Ecto neural progenitor cell (in vitro differentiated cells): ENCODE measurements at regions not wholly inside any gene's neighbourhood (a gene's known extent, or its start where the extent isn't known, plus 50 kb on each side); places are given as distances from the start of the nearest gene placed in this dataset.

Experiments used
- DNase-seq: peaks from one replicate; pipeline ENCODE4 v3.0.0-alpha.2; 2018; ENCODE audit warnings: low spot score

- DNase-seq: peak; percentile 89
These were observed 106.9 kb upstream of the GPR26 start for GRCh38 chr10:123559066-123559822.

- DNase-seq: no peak
These were observed 106.4 kb upstream of the GPR26 start for GRCh38 chr10:123559823-123560092.

- DNase-seq: peak; percentile 38
These were observed 105.6 kb upstream of the GPR26 start for GRCh38 chr10:123560301-123561140.

- DNase-seq: no peak
These were observed 105.1 kb upstream of the GPR26 start for GRCh38 chr10:123561141-123561440.

GRCh38 chr10:123562387-123562786 is 103.8 kb upstream of the GPR26 start:
- peak; percentile 20 for DNase-seq

GRCh38 chr10:123562811-123563580 is 103.2 kb upstream of the GPR26 start:
- DNase-seq: peak; percentile 31

GRCh38 chr10:123563581-123563855 is 102.6 kb upstream of the GPR26 start:
- peak; percentile 27 for DNase-seq

- peak; percentile 18 for DNase-seq
These were observed 102.2 kb upstream of the GPR26 start for GRCh38 chr10:123563994-123564393.

GRCh38 chr10:123564631-123565030 is 101.5 kb upstream of the GPR26 start:
- DNase-seq: no peak

- DNase-seq: peak; percentile 10
These were observed 100.2 kb upstream of the GPR26 start for GRCh38 chr10:123565691-123566660.

- DNase-seq: no peak
These were observed 98.0 kb upstream of the GPR26 start for GRCh38 chr10:123567984-123568739.

GRCh38 chr10:123568751-123569150 is 97.4 kb upstream of the GPR26 start:
- DNase-seq: no peak

- DNase-seq: no peak
These were observed 96.6 kb upstream of the GPR26 start for GRCh38 chr10:123569436-123570035.

GRCh38 chr10:123570051-123570897 is 95.9 kb upstream of the GPR26 start:
- no peak for DNase-seq

- no peak for DNase-seq
These were observed 95.1 kb upstream of the GPR26 start for GRCh38 chr10:123570898-123571515.

- peak; percentile 16 for DNase-seq
These were observed 94.2 kb upstream of the GPR26 start for GRCh38 chr10:123571978-123572377.

- peak; percentile 82 for DNase-seq
These were observed 92.7 kb upstream of the GPR26 start for GRCh38 chr10:123573236-123574108.

- no peak for DNase-seq
These were observed 92.0 kb upstream of the GPR26 start for GRCh38 chr10:123574109-123574698.
